ENCODE measurements at regions not wholly inside any gene's neighbourhood (a gene's known extent, or its start where the extent isn't known, plus 50 kb on each side); places are given as distances from the start of the nearest gene placed in this dataset.

DNA sequence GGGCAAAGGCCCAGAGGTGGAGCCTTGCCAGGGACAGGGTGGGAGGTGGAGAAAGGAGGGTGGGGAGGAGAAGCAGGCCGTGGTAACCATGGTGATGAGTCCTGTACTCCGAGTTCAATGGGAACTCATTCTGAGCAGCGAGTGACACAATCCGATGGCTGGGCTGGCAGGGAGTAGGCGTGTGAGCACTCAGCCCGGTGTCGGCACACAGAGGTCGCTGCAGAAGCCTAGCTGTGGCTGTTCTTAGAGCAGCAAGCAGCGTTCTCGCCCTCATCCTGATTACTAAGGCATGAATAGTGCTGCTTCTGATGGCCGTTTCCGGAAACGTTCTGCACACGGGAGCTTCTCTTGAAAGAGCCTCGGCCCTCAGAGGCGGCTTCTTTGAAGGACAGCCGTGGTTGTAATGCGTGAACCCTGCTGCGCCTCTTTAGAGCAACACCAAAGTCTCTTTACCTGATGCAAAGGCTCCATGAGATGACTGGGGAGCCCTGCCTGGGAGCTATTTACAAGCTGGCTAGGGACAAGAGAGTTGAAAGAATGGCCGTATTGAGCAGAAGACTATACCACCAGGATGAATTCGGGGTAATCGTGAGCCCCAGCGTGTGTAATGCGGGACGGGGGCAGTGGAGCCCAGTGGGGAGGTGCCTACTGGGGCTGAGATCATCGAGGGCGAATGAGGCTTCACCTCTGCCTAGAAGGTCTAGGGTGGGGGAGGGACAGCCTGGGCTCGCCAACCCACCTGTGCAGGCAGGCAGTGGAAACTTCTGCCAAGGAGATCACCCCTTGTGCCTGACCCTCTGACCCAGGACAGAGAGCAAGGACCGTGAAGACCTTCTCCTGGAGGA, 72.8 kb upstream of the PAX7 start:
- Histone ChIP-seq H3K9me3 (ENCODE audit: insufficient read depth, low read length, severe bottlenecking) (no peaks in the 10 kb centered on the region), H3K4me2 (ENCODE audit: insufficient read depth, low read length) (no peak overlapping the region), H3K4me3 (ENCODE audit: low read depth in 1 of 2, low read length in 2 of 2) (no peak overlapping the region), H4K20me1 (ENCODE audit: insufficient read depth, low read length) (peaks cover 4% of the 10 kb centered on the region; the same call in 1 of the 2 replicates), H3K4me1 (ENCODE audit: insufficient read depth, low read length) (no peaks in the 10 kb centered on the region), H3K27ac (ENCODE audit: low read length) (no peak overlapping the region), H3K36me3 (ENCODE audit: insufficient read depth, low read length) (no peaks in the 10 kb centered on the region), H3K27me3 (ENCODE audit: insufficient read depth, low read length, poor library complexity) (peaks cover 14% of the 10 kb centered on the region), H3K79me2 (ENCODE audit: insufficient read depth, low read length) (no peaks in the 10 kb centered on the region), H3K9ac (ENCODE audit: low read depth, low read length) (no peak overlapping the region), H2AFZ (ENCODE audit: low read depth, low read length) (no peak overlapping the region)
- ATAC-seq (ENCODE audit: insufficient read depth, low read depth) (no peak), DNase-seq (no peak)
- TF ChIP-seq CTCF (IDR thresholded peaks at IDR 0.05; ENCODE audit: borderline replicate concordance, extremely low read depth, low read length, poor library complexity, severe bottlenecking), result no peak

- no peak overlapping the region for H3K9ac ChIP-seq (ENCODE audit: low read depth, low read length)
- no peak overlapping the region for H2AFZ ChIP-seq (ENCODE audit: low read depth, low read length)
- H3K4me1 ChIP-seq (ENCODE audit: insufficient read depth, low read length), result no peaks in the 10 kb centered on the region
- H4K20me1 ChIP-seq (ENCODE audit: insufficient read depth, low read length), result peaks cover under 1% of the 10 kb centered on the region; the same call in 1 of the 2 replicates
- no peak for ATAC-seq (ENCODE audit: insufficient read depth, low read depth)
- H3K36me3 ChIP-seq (ENCODE audit: insufficient read depth, low read length), result no peaks in the 10 kb centered on the region
- TF ChIP-seq CTCF (IDR thresholded peaks at IDR 0.05; ENCODE audit: borderline replicate concordance, extremely low read depth, low read length, poor library complexity, severe bottlenecking) (no peak), EZH2 (IDR thresholded peaks at IDR 0.05; ENCODE audit: borderline replicate concordance, low read depth, low read length, severe bottlenecking) (no peak)
- H3K79me2 ChIP-seq (ENCODE audit: insufficient read depth, low read length), result no peaks in the 10 kb centered on the region
- H3K9me3 ChIP-seq (ENCODE audit: insufficient read depth, low read length, severe bottlenecking), result no peaks in the 10 kb centered on the region
- H3K27ac ChIP-seq (ENCODE audit: low read length), result no peak overlapping the region
- H3K4me3 ChIP-seq (ENCODE audit: low read depth in 1 of 2, low read length in 2 of 2), result no peak overlapping the region
- H3K4me2 ChIP-seq (ENCODE audit: insufficient read depth, low read length), result no peak overlapping the region
- peaks cover 23% of the 10 kb centered on the region for H3K27me3 ChIP-seq (ENCODE audit: insufficient read depth, low read length, poor library complexity)
- DNase-seq, result no peak
Measured at GRCh38 chr1:18560692-18561091, 70.0 kb upstream of the PAX7 start.

DNA sequence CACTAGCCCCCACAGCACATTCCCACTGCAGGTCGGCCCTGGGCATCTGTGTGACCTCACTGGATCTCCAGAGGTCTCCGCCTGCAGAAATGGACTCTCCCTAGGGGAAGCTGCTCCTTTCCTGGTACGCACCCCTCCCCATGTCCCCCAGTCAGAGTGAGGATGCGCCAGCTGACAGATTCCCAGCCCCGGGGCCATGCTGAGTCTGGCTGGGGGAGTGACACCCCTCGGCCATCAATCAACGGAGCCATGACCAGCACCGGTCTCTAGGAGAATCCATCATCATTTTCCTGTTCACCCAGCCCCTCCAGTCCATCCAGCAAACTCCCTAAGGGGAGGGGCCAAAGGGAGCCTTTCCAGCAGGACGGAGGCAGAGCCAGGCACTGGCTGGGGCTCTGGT, 68.7 kb upstream of the PAX7 start:
- Histone ChIP-seq H3K4me1 (ENCODE audit: insufficient read depth, low read length) (no peaks in the 10 kb centered on the region), H3K4me3 (ENCODE audit: low read depth in 1 of 2, low read length in 2 of 2) (no peak overlapping the region), H3K27ac (ENCODE audit: low read length) (no peak overlapping the region), H3K9ac (ENCODE audit: low read depth, low read length) (no peak overlapping the region), H3K36me3 (ENCODE audit: insufficient read depth, low read length) (no peaks in the 10 kb centered on the region), H3K79me2 (ENCODE audit: insufficient read depth, low read length) (no peaks in the 10 kb centered on the region), H2AFZ (ENCODE audit: low read depth, low read length) (no peak overlapping the region), H3K27me3 (ENCODE audit: insufficient read depth, low read length, poor library complexity) (peaks cover 23% of the 10 kb centered on the region), H4K20me1 (ENCODE audit: insufficient read depth, low read length) (no peaks in the 10 kb centered on the region), H3K4me2 (ENCODE audit: insufficient read depth, low read length) (no peak overlapping the region), H3K9me3 (ENCODE audit: insufficient read depth, low read length, severe bottlenecking) (no peaks in the 10 kb centered on the region)
- DNase-seq, result no peak
- TF ChIP-seq EZH2 (IDR thresholded peaks at IDR 0.05; ENCODE audit: borderline replicate concordance, low read depth, low read length, severe bottlenecking) (no peak), CTCF (IDR thresholded peaks at IDR 0.05; ENCODE audit: borderline replicate concordance, extremely low read depth, low read length, poor library complexity, severe bottlenecking) (no peak)
- no peak for ATAC-seq (ENCODE audit: insufficient read depth, low read depth)

Measured in DND-41 (cell line).